HG03066 (cell line): ENCODE measurements at regions not wholly inside any gene's neighbourhood (a gene's known extent, or its start where the extent isn't known, plus 50 kb on each side); places are given as distances from the start of the nearest gene placed in this dataset.
"Not testable (repeated sequence)": the region's sequence is repeated elsewhere in the genome, so short reads cannot be mapped to it uniquely, and the experiment has no call there.

Source experiments
- ATAC-seq: cut with Tn5 transposase; IDR thresholded peaks from one replicate; pipeline ENCODE4 v1.9.1; 2021; ENCODE audit warnings: low read depth; ENCODE audit not compliant: unreplicated experiment

GRCh38 chr4:166153548-166153947 is 280.5 kb downstream of the TLL1 start:
- ATAC-seq: no peak

GRCh38 chr4:166162327-166162726 is 289.3 kb downstream of the TLL1 start:
- ATAC-seq: no peak

DNA sequence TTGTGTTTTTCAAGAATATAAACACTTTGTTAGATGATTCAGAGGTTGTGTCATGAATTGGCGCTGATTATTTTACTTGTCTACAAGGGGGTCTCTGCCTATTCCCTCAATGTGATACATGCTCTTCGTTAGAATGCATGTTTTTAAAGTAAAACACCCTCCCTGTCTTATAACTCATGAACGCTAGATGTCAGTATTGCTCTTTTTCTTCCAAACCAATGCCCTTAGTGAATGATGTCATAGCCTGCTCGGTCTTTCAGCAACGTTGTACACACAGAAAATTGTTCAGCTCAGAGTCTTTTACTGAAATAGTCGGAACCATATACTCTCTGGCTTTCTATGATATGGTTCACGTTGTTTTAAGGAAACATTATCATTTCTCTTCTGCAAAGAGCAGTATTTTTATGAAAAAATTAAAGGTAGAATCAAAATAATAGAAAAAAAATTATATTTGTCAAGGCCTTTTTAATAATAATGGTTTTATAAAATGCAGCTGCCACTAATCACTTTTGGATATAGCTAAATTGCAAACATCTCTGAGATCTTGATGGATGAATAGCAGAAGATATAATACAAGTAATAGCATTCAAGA is 292.9 kb downstream of the TLL1 start:
- ATAC-seq: peak; percentile 97

GRCh38 chr4:166169111-166169510 is 296.1 kb downstream of the TLL1 start:
- no peak for ATAC-seq

- ATAC-seq: no peak
These were observed 299.6 kb downstream of the TLL1 start for GRCh38 chr4:166172619-166173018.

DNA sequence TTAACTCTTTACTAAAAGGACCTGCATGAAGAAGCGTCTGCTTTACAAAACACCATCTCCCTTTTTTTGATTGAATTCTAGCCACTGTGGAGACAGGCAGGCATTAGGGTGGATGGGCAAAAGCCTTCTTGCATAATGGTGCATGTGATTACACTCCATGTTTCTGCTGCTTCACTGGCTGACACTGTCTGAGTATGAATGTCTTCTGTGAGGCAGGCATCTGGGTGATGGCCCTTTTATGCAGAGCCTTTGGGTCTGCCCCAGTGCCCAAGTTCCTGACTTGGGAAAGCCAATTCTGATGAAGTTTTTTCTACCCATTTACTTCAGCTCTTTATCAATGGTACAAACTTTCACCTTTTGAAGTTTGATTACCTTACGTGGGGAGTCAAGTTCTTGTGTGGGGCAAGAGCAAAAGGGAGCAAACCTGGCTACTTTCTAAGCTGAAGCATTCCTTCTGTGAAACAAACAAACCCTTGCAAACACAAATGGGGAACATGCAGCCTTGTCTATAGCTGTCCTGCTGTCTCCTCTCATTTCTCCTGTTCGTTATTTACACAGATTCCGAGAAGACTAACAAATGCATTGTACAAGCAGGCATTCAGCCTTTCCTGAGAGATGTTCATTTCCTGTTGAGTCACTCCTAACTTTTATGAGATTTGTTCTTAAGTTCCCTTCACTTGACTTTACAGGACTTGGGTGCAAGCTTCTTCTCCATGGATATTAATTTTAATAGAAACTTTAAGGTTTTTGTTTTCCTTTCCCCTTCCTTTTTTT is 301.9 kb downstream of the TLL1 start:
- no peak for ATAC-seq

DNA sequence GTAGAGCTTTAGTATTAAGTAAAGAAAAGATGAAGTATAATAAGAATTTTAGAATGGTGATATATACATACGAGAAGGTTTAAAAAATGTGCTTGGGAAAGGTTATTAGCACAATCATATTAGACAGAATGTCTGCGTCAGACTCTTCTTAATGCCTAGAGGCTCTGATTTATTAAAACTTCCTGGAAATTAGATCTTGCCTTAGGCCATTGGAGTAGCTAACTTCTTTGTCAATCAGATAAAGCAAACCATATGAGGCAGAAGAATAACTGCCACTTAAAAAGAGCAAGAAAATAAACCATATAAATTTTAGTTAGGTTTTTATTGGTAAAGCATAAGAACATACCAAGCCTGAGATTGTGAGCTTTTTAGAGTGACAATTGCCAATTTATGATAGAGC is 309.1 kb downstream of the TLL1 start:
- no peak for ATAC-seq

DNA sequence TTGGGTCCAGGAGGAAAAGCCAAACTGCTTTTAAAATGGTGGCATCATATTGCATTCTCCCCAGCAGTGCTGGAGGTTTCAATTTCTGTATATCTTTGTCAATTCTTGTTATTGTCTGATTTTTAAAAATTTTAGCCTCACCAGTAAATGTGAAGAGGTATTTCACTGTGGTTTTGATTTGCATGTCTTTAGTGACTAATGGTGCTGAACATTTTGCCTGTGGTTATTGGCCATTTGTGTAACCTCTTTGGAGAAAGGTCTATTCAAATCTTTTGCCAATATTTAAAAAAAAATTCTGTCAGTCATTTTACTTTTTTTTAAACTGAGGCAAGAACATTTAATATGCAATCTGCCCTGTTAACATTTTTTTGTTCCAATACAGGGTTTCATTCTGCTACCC is 322.1 kb downstream of the TLL1 start:
- ATAC-seq: no peak

DNA sequence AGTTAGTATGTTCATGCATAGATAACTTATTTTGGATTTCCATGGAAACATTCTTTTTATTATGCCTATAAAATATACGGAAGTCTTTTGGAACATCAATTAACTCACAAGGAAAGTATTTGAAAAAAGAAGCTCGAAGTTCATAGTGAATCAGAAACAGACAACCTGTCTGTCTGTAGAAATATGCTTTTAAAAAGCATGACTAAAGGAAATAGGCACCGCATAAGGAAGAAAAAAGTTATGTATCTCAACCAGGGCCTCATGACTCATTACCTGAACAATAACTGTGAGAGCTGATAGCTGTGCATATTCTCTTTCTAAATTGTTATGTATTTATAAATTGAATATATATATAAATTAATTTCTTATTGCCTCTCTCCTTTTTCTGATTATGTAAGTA is 324.1 kb downstream of the TLL1 start:
- no peak for ATAC-seq

GRCh38 chr4:166198041-166198440 is 325.0 kb downstream of the TLL1 start:
- no peak for ATAC-seq

DNA sequence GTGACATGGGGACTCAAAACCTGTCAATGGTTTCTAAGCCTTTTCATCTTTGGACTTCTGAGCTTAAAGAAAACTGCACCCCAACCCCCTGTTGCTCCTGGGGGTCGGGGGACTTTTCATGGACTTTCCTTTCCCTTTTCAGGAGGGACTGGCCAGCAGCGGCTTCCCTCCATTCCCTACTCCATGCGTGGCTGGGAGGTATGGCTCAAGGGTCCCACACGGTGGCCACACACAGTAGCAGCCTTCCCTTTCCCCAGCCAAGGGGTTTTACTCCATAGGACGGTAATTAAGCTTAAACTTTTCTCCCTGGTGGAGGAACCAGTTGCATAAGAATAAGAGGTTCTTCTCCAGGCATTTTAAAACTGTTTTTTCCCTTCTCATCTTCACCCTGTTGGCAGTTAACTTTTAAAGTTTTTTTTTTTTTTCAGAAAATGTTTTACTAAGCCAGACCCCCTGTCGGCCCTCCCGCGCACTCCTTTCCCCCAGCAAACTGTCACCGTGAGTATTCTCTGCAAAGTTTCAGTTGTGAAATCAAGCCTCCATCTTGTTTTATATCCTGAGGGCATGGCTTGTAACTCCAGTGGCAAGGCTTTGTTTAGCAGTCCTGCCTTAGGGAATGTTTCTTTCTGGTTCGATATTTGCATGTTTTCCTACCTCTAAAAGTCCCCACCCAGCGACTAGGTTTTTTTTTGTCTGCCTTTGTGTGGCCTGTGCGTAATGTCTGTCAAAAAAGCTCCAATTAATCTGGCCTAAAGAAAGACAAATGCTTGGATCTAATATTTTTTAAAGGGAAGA is 325.7 kb downstream of the TLL1 start:
- ATAC-seq: no peak

DNA sequence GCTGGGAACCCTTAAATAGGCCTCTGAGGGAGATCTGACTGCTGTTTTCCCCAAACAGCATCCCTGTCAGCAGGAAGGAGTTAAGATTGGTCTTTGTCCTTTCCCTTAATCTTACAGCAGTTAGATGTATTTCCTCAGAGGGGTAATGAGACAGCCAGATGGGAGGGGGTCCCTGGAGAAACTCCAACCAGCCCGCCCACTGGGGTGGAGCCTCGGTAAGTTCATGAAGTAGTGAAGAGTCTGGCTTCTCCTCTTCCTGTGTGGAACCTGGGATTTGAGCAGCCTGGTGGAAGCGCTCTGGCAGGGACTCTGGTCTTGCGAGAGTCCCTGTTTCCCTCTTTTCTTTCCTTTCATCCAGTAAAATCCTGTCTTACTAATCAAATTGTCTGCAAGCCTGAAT is 330.0 kb downstream of the TLL1 start:
- no peak for ATAC-seq

DNA sequence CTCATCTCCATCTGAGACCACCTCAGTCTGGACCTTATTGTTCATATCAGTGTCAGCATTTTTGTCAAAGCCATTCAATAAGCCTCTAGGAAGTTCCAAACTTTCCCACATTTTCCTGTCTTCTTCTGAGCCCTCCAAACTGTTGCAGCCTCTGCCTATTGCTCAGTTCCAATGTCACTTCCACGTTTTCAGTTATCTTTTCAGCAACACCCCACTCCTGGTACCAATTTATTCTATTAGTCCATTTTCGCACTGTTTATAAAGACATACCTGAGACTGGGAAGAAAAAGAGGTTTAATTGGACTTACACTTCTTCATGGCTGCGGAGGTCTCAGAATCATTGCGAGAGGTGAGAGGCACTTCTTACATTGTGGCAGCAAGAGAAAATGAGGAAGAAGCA is 339.3 kb downstream of the TLL1 start:
- ATAC-seq: not testable (repeated sequence)

DNA sequence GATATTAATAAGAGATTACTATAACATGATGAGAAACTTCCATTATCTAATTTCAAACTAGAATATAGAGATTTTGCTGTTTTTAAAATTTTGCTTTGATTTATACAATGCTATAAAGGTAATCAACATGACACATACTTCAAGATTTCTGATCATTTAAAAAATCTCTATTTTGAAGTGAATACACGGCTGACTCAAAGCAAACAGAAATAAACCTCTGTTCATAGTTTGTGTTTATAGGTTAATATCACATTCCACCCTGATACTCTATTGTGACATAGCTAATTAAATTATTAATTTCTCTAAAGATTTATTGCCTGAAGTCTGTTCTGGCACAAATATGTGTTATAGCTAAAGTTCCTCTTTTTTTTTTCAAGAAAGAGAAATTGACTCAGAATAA is 349.2 kb downstream of the TLL1 start:
- ATAC-seq: no peak

- no peak for ATAC-seq
These were observed 355.1 kb downstream of the TLL1 start for GRCh38 chr4:166228112-166228511.

GRCh38 chr4:166229799-166230198 is 356.8 kb downstream of the TLL1 start:
- ATAC-seq: no peak

- ATAC-seq: no peak
These were observed 357.8 kb downstream of the TLL1 start for GRCh38 chr4:166230841-166231240.

DNA sequence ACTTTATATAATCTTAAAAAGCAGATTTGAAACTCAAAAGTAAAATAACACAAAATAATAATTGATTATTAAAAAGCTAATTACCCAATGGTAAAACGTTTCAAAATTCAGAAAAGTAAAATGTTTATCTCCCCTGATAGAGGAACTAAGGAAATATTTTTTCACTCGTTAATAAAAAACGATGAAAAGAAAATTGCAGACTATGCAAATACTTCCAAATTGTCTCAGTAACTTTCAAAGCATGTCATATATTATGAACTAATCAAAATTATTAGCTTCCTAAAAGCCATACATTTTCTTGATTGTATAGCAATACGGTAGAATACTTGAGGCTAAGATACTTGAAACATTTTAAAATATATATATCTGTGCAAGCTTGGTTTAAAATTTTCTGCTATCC is 366.3 kb downstream of the TLL1 start:
- ATAC-seq: no peak

GRCh38 chr4:166252487-166253402 is 379.7 kb downstream of the TLL1 start:
- ATAC-seq: no peak

DNA sequence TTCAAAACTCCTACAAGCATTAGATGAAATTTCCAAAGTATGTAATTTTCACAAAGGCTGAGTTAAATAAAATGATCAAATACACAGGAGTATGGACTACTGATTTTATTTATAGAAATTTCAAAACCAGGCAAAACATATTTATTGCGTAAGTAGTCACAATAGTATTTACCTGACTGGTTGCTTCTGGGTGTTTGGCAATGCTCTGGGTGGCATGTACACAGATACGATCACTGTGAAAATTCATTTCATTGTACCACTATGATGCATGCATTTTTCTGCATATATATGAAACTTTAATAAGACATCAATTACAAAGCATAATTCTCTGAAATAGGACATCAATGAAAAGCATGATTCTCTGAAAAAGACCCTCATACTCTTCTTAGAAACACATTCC is 384.2 kb downstream of the TLL1 start:
- ATAC-seq: no peak

DNA sequence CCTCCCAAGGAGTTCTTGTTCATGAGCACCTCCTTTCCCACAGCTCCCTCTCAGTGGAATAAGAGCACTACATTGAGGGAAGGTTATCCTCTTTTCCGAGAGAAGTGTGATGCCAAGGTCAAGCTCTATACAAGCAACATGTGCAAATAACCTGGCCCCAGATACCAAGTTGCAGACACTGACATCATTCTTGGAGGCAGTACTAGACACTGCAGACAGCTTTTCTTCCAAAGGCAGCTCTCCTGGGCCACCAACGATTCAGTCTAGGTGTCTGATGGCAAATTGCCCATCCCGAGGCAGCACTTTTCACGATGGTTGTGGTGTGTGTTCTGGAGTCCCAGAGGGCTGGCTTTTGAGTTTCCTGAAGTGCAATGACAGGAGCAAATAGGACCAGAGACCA is 384.9 kb downstream of the TLL1 start:
- no peak for ATAC-seq
